WI38 (cell line): ENCODE measurements at regions not wholly inside any gene's neighbourhood (a gene's known extent, or its start where the extent isn't known, plus 50 kb on each side); places are given as distances from the start of the nearest gene placed in this dataset.

Source experiments
- H3K4me3 ChIP-seq: 2 replicates; pipeline ENCODE4 v1.5.1; 2011; ENCODE audit warnings: low read depth, mild to moderate bottlenecking, control low read depth, low read length
- TF ChIP-seq, protein P1 (sequence below): IDR thresholded peaks from 2 replicates; pipeline ENCODE4 v1.5.1; 2012; ENCODE audit warnings: low read depth, mild to moderate bottlenecking, control low read depth, low read length

DNA sequence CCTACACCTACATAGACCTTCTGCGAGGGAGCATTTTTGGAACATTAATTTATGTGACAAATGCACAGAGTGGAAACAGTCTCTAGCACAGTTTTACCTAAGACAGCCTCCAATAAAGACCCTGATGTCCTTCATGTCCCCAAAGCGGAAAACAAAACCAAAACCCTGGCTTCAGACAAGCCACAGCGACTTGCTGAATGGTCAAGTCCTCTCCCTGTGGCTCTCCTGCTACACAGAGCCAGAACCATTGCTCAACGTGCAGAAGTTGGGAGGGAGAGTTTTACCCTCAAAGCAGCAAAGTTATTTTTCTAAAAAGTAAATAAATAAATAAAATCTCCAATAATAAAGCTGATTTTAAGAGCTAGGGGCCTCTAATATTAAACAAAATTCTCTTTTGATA lies 135.0 kb upstream of the TMEM132C start:
- TF ChIP-seq, protein P1, sequence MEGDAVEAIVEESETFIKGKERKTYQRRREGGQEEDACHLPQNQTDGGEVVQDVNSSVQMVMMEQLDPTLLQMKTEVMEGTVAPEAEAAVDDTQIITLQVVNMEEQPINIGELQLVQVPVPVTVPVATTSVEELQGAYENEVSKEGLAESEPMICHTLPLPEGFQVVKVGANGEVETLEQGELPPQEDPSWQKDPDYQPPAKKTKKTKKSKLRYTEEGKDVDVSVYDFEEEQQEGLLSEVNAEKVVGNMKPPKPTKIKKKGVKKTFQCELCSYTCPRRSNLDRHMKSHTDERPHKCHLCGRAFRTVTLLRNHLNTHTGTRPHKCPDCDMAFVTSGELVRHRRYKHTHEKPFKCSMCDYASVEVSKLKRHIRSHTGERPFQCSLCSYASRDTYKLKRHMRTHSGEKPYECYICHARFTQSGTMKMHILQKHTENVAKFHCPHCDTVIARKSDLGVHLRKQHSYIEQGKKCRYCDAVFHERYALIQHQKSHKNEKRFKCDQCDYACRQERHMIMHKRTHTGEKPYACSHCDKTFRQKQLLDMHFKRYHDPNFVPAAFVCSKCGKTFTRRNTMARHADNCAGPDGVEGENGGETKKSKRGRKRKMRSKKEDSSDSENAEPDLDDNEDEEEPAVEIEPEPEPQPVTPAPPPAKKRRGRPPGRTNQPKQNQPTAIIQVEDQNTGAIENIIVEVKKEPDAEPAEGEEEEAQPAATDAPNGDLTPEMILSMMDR, result no peak
- H3K4me3 ChIP-seq, result no peak overlapping the region

DNA sequence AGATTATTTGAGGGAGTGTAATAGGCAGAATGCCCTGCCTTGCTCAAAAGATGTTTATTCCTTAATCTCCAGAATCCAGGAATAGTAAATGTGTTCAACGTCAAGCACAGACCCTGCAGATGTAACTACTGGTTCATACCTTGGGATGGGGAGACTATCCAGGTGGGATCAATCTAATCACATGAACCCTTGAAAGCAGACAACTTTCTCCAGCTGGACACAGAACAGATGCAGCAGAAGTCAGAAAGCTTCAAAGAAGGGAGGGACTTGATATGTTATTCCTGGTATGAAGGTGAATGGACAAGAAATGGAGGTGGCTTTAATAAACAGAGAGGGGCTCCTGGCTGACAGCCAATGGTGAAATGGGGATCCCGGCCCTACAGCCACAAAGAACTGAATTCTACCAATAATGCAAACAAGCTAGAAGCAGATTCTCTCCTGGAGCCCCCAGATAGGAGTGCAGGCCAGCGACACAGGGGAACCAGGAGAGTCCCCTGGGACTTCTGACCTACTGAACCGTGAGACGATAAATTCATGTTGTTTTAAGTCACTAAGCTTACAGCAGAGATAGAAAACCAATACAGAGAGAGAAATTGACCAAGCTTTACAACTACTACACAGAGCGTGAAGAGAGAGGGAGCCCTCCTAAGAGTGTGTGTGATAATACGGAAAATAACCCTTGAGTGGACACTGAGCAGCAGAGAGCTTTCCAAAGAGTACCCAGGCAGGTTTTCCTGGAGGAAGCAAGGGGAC lies 133.5 kb upstream of the TMEM132C start:
- H3K4me3 ChIP-seq, result no peak overlapping the region
- TF ChIP-seq, protein P1, result no peak

DNA sequence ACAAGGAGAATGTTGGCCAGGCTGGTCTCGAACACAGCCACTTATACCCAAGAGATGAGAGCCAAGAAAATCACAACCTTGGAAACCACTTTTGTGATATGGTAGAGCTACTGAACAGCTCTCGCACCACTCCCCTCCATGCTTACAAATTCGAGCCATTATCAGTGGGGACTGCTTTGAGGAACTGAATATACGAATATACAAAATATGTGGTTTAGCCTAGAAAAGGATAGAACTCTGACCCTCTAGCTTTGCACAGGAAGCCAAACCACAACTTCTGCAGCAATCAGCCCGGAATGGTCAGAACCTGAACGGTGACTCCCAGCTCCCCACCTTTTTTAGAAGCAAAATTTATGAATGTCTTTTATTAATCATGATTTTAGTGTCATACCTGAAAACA lies 129.8 kb upstream of the TMEM132C start:
- no peak overlapping the region for H3K4me3 ChIP-seq
- TF ChIP-seq, protein P1, result no peak

- TF ChIP-seq, protein P1, result no peak
- H3K4me3 ChIP-seq, result no peak overlapping the region
Measured at GRCh38 chr12:128138125-128138524, 128.8 kb upstream of the TMEM132C start.

GRCh38 chr12:128140551-128140950 lies 126.4 kb upstream of the TMEM132C start:
- no peak overlapping the region for H3K4me3 ChIP-seq
- TF ChIP-seq, protein P1, result no peak

- TF ChIP-seq, protein P1, result no peak
- H3K4me3 ChIP-seq, result no peak overlapping the region
Measured at GRCh38 chr12:128150961-128151360, 116.0 kb upstream of the TMEM132C start.

DNA sequence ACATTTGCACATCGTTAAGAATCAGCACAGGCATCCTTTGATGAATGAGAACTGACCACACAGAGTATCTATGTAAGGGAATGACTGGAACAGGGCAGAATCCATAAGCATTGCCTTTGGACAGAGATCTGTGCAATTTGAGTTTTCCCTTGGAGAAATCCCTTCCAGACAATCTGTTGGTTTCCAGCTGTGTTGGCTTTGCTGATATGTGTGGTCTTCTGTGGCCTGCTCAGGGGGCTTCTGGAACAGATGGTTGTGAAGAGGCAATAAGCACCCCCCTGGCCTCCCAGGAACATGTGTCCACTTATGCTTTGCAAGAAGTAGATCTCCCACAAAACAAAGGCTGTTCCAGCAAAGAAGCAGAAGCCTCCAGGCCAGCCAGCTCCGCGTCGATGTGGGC lies 111.4 kb upstream of the TMEM132C start:
- no peak overlapping the region for H3K4me3 ChIP-seq
- TF ChIP-seq, protein P1, result no peak
